ENCODE measurements at regions not wholly inside any gene's neighbourhood (a gene's known extent, or its start where the extent isn't known, plus 50 kb on each side); places are given as distances from the start of the nearest gene placed in this dataset.

GRCh38 chr13:100754459-100754858 is 79.9 kb upstream of the TMTC4 start:
- Histone ChIP-seq H2BK12ac (ENCODE audit: insufficient read length, low read depth, low read length) (no peak overlapping the region), H3K9me3 (ENCODE audit: control insufficient read depth, low read depth, low read length) (no peaks in the 10 kb centered on the region), H3K23ac (ENCODE audit: insufficient read length, low read depth, low read length) (no peak overlapping the region), H3K79me1 (ENCODE audit: insufficient read depth, low read depth, low read length, poor library complexity, severe bottlenecking) (no peaks in the 10 kb centered on the region), H3K27ac (ENCODE audit: insufficient read length, low read depth, low read length) (no peak overlapping the region), H2BK120ac (ENCODE audit: low read depth, low read length, poor library complexity, severe bottlenecking) (no peak overlapping the region), H2BK20ac (ENCODE audit: low read depth, low read length, poor library complexity, severe bottlenecking) (no peak overlapping the region), H4K91ac (ENCODE audit: insufficient read length, low read depth, low read length) (no peak overlapping the region), H3T11ph (ENCODE audit: low read length) (no peak overlapping the region), H3K79me2 (ENCODE audit: insufficient read depth, low read length) (no peaks in the 10 kb centered on the region), H3K4me1 (ENCODE audit: insufficient read depth, low read length) (no peaks in the 10 kb centered on the region), H3K9ac (ENCODE audit: extremely low read depth, insufficient read length, low read length) (no peak overlapping the region), H4K20me1 (ENCODE audit: control insufficient read depth, insufficient read depth, insufficient read length) (no peaks in the 10 kb centered on the region), H4K5ac (ENCODE audit: insufficient read length, low read depth, low read length) (no peak overlapping the region), H2BK5ac (ENCODE audit: insufficient read length, low read length) (no peak overlapping the region), H2AFZ (ENCODE audit: low read length) (no peak overlapping the region), H3K23me2 (ENCODE audit: insufficient read length, low read depth, low read length, poor library complexity, severe bottlenecking) (no peaks in the 10 kb centered on the region), H4K8ac (replicated peaks; ENCODE audit: insufficient read length, low read depth, low read length) (no peak overlapping the region), H3K56ac (ENCODE audit: insufficient read length, low read depth, low read length) (no peak overlapping the region), H3K27me3 (ENCODE audit: insufficient read depth, low read length) (no peaks in the 10 kb centered on the region), H3K4me2 (ENCODE audit: insufficient read depth, insufficient read length, low read length) (no peak overlapping the region), H3K14ac (ENCODE audit: insufficient read depth, low read length) (no peak overlapping the region), H3K4ac (ENCODE audit: low read depth, low read length) (no peak overlapping the region), H2AK5ac (ENCODE audit: insufficient read length, low read length) (no peak overlapping the region), H2BK15ac (ENCODE audit: low read depth, low read length) (no peak overlapping the region), H3K18ac (ENCODE audit: insufficient read length, low read depth, low read length) (no peak overlapping the region)
- TF ChIP-seq CTCF (conservative IDR thresholded peaks at IDR 0.05) = no peak
- Mint-ChIP-seq H3K4me3 (no peak overlapping the region), H3K27ac (no peak overlapping the region), H3K9me3 (no peaks in the 10 kb centered on the region), H3K27me3 (ENCODE audit: low read depth) (no peaks in the 10 kb centered on the region), H3K36me3 (ENCODE audit: insufficient read depth in 1 of 3, low read depth in 3 of 3) (no peaks in the 10 kb centered on the region), H3K4me1 (no peaks in the 10 kb centered on the region)
- no peak for DNase-seq
- no CpG with 5 or more reads among the region's 5 CpGs for WGBS (ENCODE audit: extremely low coverage, insufficient read length, low lambda C conversion rate)

Measured in H9 (cell line).